ENCODE measurements at regions not wholly inside any gene's neighbourhood (a gene's known extent, or its start where the extent isn't known, plus 50 kb on each side); places are given as distances from the start of the nearest gene placed in this dataset.

- no peak for TF ChIP-seq CTCF (conservative IDR thresholded peaks at IDR 0.05; ENCODE audit: low read depth, low read length)
- H3K4me3 ChIP-seq (ENCODE audit: low read depth, low read length): no peak overlapping the region
- DNase-seq (ENCODE audit: low read depth): no peak
Measured at GRCh38 chr15:35973029-35973428, 427.1 kb upstream of the DPH6 start.

- no peak for DNase-seq (ENCODE audit: low read depth)
- H3K4me3 ChIP-seq (ENCODE audit: low read depth, low read length): no peak overlapping the region
- no peak for TF ChIP-seq CTCF (conservative IDR thresholded peaks at IDR 0.05; ENCODE audit: low read depth, low read length)
Measured at GRCh38 chr15:35974052-35974451, 428.1 kb upstream of the DPH6 start.

GRCh38 chr15:35975941-35976340, 430.0 kb upstream of the DPH6 start:
- H3K4me3 ChIP-seq (ENCODE audit: low read depth, low read length): no peak overlapping the region
- no peak for DNase-seq (ENCODE audit: low read depth)
- TF ChIP-seq CTCF (conservative IDR thresholded peaks at IDR 0.05; ENCODE audit: low read depth, low read length): no peak

- DNase-seq (ENCODE audit: low read depth): no peak
- TF ChIP-seq CTCF (conservative IDR thresholded peaks at IDR 0.05; ENCODE audit: low read depth, low read length): no peak
- no peak overlapping the region for H3K4me3 ChIP-seq (ENCODE audit: low read depth, low read length)
Measured at GRCh38 chr15:35979608-35980007, 433.6 kb upstream of the DPH6 start.

GRCh38 chr15:35980719-35981118, 434.8 kb upstream of the DPH6 start:
- no peak overlapping the region for H3K4me3 ChIP-seq (ENCODE audit: low read depth, low read length)
- TF ChIP-seq CTCF (conservative IDR thresholded peaks at IDR 0.05; ENCODE audit: low read depth, low read length): no peak
- DNase-seq (ENCODE audit: low read depth): peak; percentile 46

GRCh38 chr15:35986191-35986721, 440.3 kb upstream of the DPH6 start:
- no peak overlapping the region for H3K4me3 ChIP-seq (ENCODE audit: low read depth, low read length)
- no peak for DNase-seq (ENCODE audit: low read depth)
- no peak for TF ChIP-seq CTCF (conservative IDR thresholded peaks at IDR 0.05; ENCODE audit: low read depth, low read length)

GRCh38 chr15:35987056-35987455, 441.1 kb upstream of the DPH6 start:
- H3K4me3 ChIP-seq (ENCODE audit: low read depth, low read length): no peak overlapping the region
- no peak for TF ChIP-seq CTCF (conservative IDR thresholded peaks at IDR 0.05; ENCODE audit: low read depth, low read length)
- no peak for DNase-seq (ENCODE audit: low read depth)

Measured in epithelial cell of proximal tubule (primary cell).